Stimulated activated memory B cell treated with anti-CD40 and anti-IgM and Interleukin-4, amounts not matched to agents 10 μg/mL and 1 μg/mL and 100 μg/mL, for 72 hours (primary cell): ENCODE measurements at regions not wholly inside any gene's neighbourhood (a gene's known extent, or its start where the extent isn't known, plus 50 kb on each side); places are given as distances from the start of the nearest gene placed in this dataset.

Experiments used
- ATAC-seq: fragments of 150-1000 bp; cut with Tn5 transposase; 2 replicates; pipeline ENCODE4 v1.10.0; 2021
- H3K27ac Mint-ChIP-seq: one replicate; pipeline ENCODE4 v1.8.0; 2022; ENCODE audit warnings: mild to moderate bottlenecking, mixed read lengths
- H3K27me3 Mint-ChIP-seq: one replicate; pipeline ENCODE4 v1.8.0; 2022; ENCODE audit warnings: mixed read lengths
- H3K36me3 Mint-ChIP-seq: one replicate; pipeline ENCODE4 v1.8.0; 2022; ENCODE audit warnings: mixed read lengths
- H3K4me1 Mint-ChIP-seq: one replicate; pipeline ENCODE4 v1.8.0; 2022; ENCODE audit warnings: mixed read lengths
- H3K4me3 Mint-ChIP-seq: one replicate; pipeline ENCODE4 v1.8.0; 2022; ENCODE audit warnings: mild to moderate bottlenecking, moderate library complexity, mixed read lengths
- H3K9me3 Mint-ChIP-seq: one replicate; pipeline ENCODE4 v1.8.0; 2022; ENCODE audit warnings: mixed read lengths

GRCh38 chr6:126419901-126420300 lies 80.0 kb downstream of the CENPW start:
- no peak overlapping the region for H3K4me3 Mint-ChIP-seq
- H3K27ac Mint-ChIP-seq, result no peak overlapping the region
- no peaks in the 10 kb centered on the region for H3K36me3 Mint-ChIP-seq
- no peaks in the 10 kb centered on the region for H3K27me3 Mint-ChIP-seq
- H3K9me3 Mint-ChIP-seq, result no peaks in the 10 kb centered on the region
- H3K4me1 Mint-ChIP-seq, result no peaks in the 10 kb centered on the region
- no peak for ATAC-seq

- ATAC-seq, result no peak
- Mint-ChIP-seq H3K27ac (no peak overlapping the region), H3K4me3 (no peak overlapping the region)
Measured at GRCh38 chr6:126422912-126423311, 83.0 kb downstream of the CENPW start.

GRCh38 chr6:126427713-126428112 lies 87.8 kb downstream of the CENPW start:
- no peaks in the 10 kb centered on the region for H3K27me3 Mint-ChIP-seq
- H3K27ac Mint-ChIP-seq, result no peak overlapping the region
- no peaks in the 10 kb centered on the region for H3K36me3 Mint-ChIP-seq
- no peak for ATAC-seq
- H3K4me1 Mint-ChIP-seq, result no peaks in the 10 kb centered on the region
- no peaks in the 10 kb centered on the region for H3K9me3 Mint-ChIP-seq
- H3K4me3 Mint-ChIP-seq, result no peak overlapping the region

More at GRCh38 chr6:126422912-126423311, 83.0 kb downstream of the CENPW start:
- Mint-ChIP-seq H3K27me3 (no peaks in the 10 kb centered on the region), H3K4me1 (no peaks in the 10 kb centered on the region), H3K36me3 (no peaks in the 10 kb centered on the region), H3K9me3 (no peaks in the 10 kb centered on the region)

GRCh38 chr6:126429866-126430265 lies 90.0 kb downstream of the CENPW start:
- Mint-ChIP-seq H3K36me3 (no peaks in the 10 kb centered on the region), H3K4me1 (no peaks in the 10 kb centered on the region), H3K4me3 (no peak overlapping the region)

GRCh38 chr6:126432564-126432963 lies 92.6 kb downstream of the CENPW start:
- Mint-ChIP-seq H3K9me3 (no peaks in the 10 kb centered on the region), H3K27ac (no peak overlapping the region), H3K4me1 (no peaks in the 10 kb centered on the region), H3K27me3 (no peaks in the 10 kb centered on the region), H3K36me3 (no peaks in the 10 kb centered on the region), H3K4me3 (no peak overlapping the region)
- ATAC-seq, result peak; percentile 51

More at GRCh38 chr6:126429866-126430265, 90.0 kb downstream of the CENPW start:
- ATAC-seq, result no peak
- Mint-ChIP-seq H3K27me3 (no peaks in the 10 kb centered on the region), H3K27ac (no peak overlapping the region), H3K9me3 (no peaks in the 10 kb centered on the region)

GRCh38 chr6:126433927-126434326 lies 94.0 kb downstream of the CENPW start:
- no peak overlapping the region for H3K4me3 Mint-ChIP-seq
- H3K9me3 Mint-ChIP-seq, result no peaks in the 10 kb centered on the region
- H3K4me1 Mint-ChIP-seq, result no peaks in the 10 kb centered on the region
- no peak for ATAC-seq
- no peak overlapping the region for H3K27ac Mint-ChIP-seq
- H3K36me3 Mint-ChIP-seq, result no peaks in the 10 kb centered on the region
- no peaks in the 10 kb centered on the region for H3K27me3 Mint-ChIP-seq

- Mint-ChIP-seq H3K27me3 (no peaks in the 10 kb centered on the region), H3K4me3 (no peak overlapping the region), H3K27ac (no peak overlapping the region), H3K36me3 (no peaks in the 10 kb centered on the region), H3K9me3 (peaks cover 8% of the 10 kb centered on the region), H3K4me1 (no peaks in the 10 kb centered on the region)
- ATAC-seq, result no peak
Measured at GRCh38 chr6:126437205-126437604, 97.3 kb downstream of the CENPW start.

- H3K36me3 Mint-ChIP-seq, result no peaks in the 10 kb centered on the region
- peaks cover 8% of the 10 kb centered on the region for H3K9me3 Mint-ChIP-seq
- ATAC-seq, result no peak
- no peaks in the 10 kb centered on the region for H3K27me3 Mint-ChIP-seq
- no peak overlapping the region for H3K4me3 Mint-ChIP-seq
- H3K27ac Mint-ChIP-seq, result no peak overlapping the region
- no peaks in the 10 kb centered on the region for H3K4me1 Mint-ChIP-seq
Measured at GRCh38 chr6:126439040-126439439, 99.1 kb downstream of the CENPW start.

GRCh38 chr6:126440923-126441322 lies 101.0 kb downstream of the CENPW start:
- Mint-ChIP-seq H3K4me1 (no peaks in the 10 kb centered on the region), H3K36me3 (no peaks in the 10 kb centered on the region), H3K9me3 (peaks cover 8% of the 10 kb centered on the region), H3K27ac (no peak overlapping the region), H3K27me3 (no peaks in the 10 kb centered on the region), H3K4me3 (no peak overlapping the region)
- ATAC-seq, result no peak

GRCh38 chr6:126444659-126445273 lies 104.9 kb downstream of the CENPW start:
- Mint-ChIP-seq H3K27me3 (no peaks in the 10 kb centered on the region), H3K4me3 (no peak overlapping the region), H3K36me3 (no peaks in the 10 kb centered on the region), H3K27ac (no peak overlapping the region), H3K9me3 (peaks cover 8% of the 10 kb centered on the region), H3K4me1 (no peaks in the 10 kb centered on the region)
- ATAC-seq, result no peak

GRCh38 chr6:126446248-126446647 lies 106.3 kb downstream of the CENPW start:
- Mint-ChIP-seq H3K9me3 (peaks cover 8% of the 10 kb centered on the region), H3K4me1 (no peaks in the 10 kb centered on the region), H3K27me3 (no peaks in the 10 kb centered on the region), H3K4me3 (no peak overlapping the region), H3K27ac (no peak overlapping the region), H3K36me3 (no peaks in the 10 kb centered on the region)
- no peak for ATAC-seq

- Mint-ChIP-seq H3K27ac (no peak overlapping the region), H3K9me3 (no peaks in the 10 kb centered on the region), H3K4me1 (no peaks in the 10 kb centered on the region), H3K4me3 (no peak overlapping the region), H3K27me3 (no peaks in the 10 kb centered on the region), H3K36me3 (no peaks in the 10 kb centered on the region)
- ATAC-seq, result no peak
Measured at GRCh38 chr6:126447367-126447766, 107.5 kb downstream of the CENPW start.

- H3K27ac Mint-ChIP-seq, result no peak overlapping the region
- no peaks in the 10 kb centered on the region for H3K36me3 Mint-ChIP-seq
- no peaks in the 10 kb centered on the region for H3K4me1 Mint-ChIP-seq
- no peak overlapping the region for H3K4me3 Mint-ChIP-seq
- peaks cover 6% of the 10 kb centered on the region for H3K9me3 Mint-ChIP-seq
- no peaks in the 10 kb centered on the region for H3K27me3 Mint-ChIP-seq
- ATAC-seq, result no peak
Measured at GRCh38 chr6:126461045-126461444, 121.1 kb downstream of the CENPW start.

GRCh38 chr6:126464245-126464644 lies 124.3 kb downstream of the CENPW start:
- Mint-ChIP-seq H3K4me3 (no peak overlapping the region), H3K9me3 (peaks cover 1% of the 10 kb centered on the region), H3K27me3 (no peaks in the 10 kb centered on the region), H3K36me3 (no peaks in the 10 kb centered on the region), H3K27ac (no peak overlapping the region), H3K4me1 (no peaks in the 10 kb centered on the region)
- ATAC-seq, result no peak

- Mint-ChIP-seq H3K4me3 (no peak overlapping the region), H3K4me1 (no peaks in the 10 kb centered on the region), H3K27me3 (no peaks in the 10 kb centered on the region), H3K36me3 (no peaks in the 10 kb centered on the region), H3K9me3 (peaks cover 3% of the 10 kb centered on the region), H3K27ac (no peak overlapping the region)
- no peak for ATAC-seq
Measured at GRCh38 chr6:126475449-126475848, 135.5 kb downstream of the CENPW start.

- ATAC-seq, result no peak
- H3K4me1 Mint-ChIP-seq, result no peaks in the 10 kb centered on the region
- no peak overlapping the region for H3K27ac Mint-ChIP-seq
- H3K27me3 Mint-ChIP-seq, result no peaks in the 10 kb centered on the region
- H3K9me3 Mint-ChIP-seq, result no peaks in the 10 kb centered on the region
- H3K4me3 Mint-ChIP-seq, result no peak overlapping the region
- H3K36me3 Mint-ChIP-seq, result no peaks in the 10 kb centered on the region
Measured at GRCh38 chr6:126477678-126478077, 137.8 kb downstream of the CENPW start.

GRCh38 chr6:126480268-126480667 lies 140.4 kb downstream of the CENPW start:
- no peaks in the 10 kb centered on the region for H3K27me3 Mint-ChIP-seq
- no peak overlapping the region for H3K27ac Mint-ChIP-seq
- no peak for ATAC-seq
- H3K4me3 Mint-ChIP-seq, result no peak overlapping the region
- H3K4me1 Mint-ChIP-seq, result no peaks in the 10 kb centered on the region
- no peaks in the 10 kb centered on the region for H3K9me3 Mint-ChIP-seq
- no peaks in the 10 kb centered on the region for H3K36me3 Mint-ChIP-seq
